ENCODE measurements at regions not wholly inside any gene's neighbourhood (a gene's known extent, or its start where the extent isn't known, plus 50 kb on each side); places are given as distances from the start of the nearest gene placed in this dataset.

DNA sequence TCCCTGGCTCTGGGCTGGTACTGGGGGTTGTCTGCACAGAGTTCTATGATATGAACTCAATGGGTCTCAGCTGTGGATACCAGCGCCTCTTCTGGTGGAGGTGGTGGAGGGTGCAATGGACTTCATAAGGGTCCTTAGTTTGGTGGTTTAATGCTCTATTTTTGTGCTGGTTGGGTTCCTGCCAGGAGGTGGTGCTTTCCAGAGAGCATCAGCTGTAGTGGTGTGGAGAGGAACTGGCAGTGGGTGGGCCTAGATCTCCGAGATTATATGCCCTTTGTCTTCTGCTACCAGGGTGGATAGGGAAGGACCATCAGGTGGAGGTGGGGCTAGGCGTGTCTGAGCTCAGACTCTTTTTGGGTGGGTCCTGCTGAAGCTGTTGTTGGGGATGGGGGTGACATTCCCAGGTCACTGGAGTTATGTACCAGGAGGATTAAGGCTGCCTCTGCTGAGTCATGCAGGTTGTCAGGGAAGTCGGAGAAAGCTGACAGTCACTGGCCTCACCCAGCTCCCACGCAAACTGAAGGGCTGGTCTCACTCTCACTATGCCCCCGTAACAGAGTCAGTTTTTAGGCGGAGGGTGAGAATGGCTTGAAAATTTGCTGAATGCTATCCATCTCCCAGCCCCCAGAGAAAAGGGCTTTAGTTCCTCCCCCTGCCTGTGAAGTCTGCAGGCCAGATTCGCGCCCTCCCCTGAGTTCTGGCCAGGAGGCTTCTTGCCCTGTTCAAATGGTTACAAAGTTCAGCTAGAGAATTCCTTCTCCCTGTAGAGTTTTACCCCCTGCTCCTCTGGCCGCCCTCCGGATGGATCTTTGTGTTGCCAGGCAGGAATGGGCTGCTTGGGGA lies 902.9 kb downstream of the LTN1 start:
- TF ChIP-seq, protein P1, sequence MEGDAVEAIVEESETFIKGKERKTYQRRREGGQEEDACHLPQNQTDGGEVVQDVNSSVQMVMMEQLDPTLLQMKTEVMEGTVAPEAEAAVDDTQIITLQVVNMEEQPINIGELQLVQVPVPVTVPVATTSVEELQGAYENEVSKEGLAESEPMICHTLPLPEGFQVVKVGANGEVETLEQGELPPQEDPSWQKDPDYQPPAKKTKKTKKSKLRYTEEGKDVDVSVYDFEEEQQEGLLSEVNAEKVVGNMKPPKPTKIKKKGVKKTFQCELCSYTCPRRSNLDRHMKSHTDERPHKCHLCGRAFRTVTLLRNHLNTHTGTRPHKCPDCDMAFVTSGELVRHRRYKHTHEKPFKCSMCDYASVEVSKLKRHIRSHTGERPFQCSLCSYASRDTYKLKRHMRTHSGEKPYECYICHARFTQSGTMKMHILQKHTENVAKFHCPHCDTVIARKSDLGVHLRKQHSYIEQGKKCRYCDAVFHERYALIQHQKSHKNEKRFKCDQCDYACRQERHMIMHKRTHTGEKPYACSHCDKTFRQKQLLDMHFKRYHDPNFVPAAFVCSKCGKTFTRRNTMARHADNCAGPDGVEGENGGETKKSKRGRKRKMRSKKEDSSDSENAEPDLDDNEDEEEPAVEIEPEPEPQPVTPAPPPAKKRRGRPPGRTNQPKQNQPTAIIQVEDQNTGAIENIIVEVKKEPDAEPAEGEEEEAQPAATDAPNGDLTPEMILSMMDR (IDR thresholded peaks at IDR 0.05) = no peak
- TF ChIP-seq POLR2AphosphoS5 (IDR thresholded peaks at IDR 0.05; ENCODE audit: low read depth, low read length) = no peak
